HCT116 (cell line): ENCODE measurements at regions not wholly inside any gene's neighbourhood (a gene's known extent, or its start where the extent isn't known, plus 50 kb on each side); places are given as distances from the start of the nearest gene placed in this dataset.

ENCODE experiments used
- ATAC-seq: fragments of 200-7000 bp; cut with Tn5 transposase; 2 replicates; pipeline ENCODE4 v1.9.1; 2020; ENCODE audit warnings: mild to moderate bottlenecking, moderate library complexity
- BruUV-seq: library from RNA; stranded (reverse); fragments of 400-500 nt; replicated peaks from 2 replicates; lab custom pipeline; 2021; lab: Mats Ljungman, UMichigan
- CTCF ChIA-PET: fragments of 300-600 bp; sonication (Branson Sonifier 250); formaldehyde crosslinking; loops from one replicate; lab custom pipeline; 2021; ENCODE audit warnings: antibody characterized with exemption; lab: Charles Lee
- POLR2A ChIA-PET: fragments of 300-600, 350-600 bp; sonication (Branson Sonifier 250); formaldehyde crosslinking; loops from one replicate; lab custom pipeline; 2021; ENCODE audit warnings: antibody characterized with exemption; lab: Charles Lee
- RAD21 ChIA-PET, 2 experiments: fragments of 300-600 bp; sonication (Branson Sonifier 250); formaldehyde crosslinking; loops; one replicate each; lab custom pipeline; 2023; ENCODE audit warnings: low total read pairs in 2 of 2; ENCODE audit not compliant: uncharacterized antibody in 2 of 2, unreplicated experiment in 2 of 2, low non-redundant PET in 1 of 2; lab: Charles Lee
- DNase-seq: peaks from one replicate; pipeline ENCODE4 v3.0.0-alpha.2; 2010; ENCODE audit warnings: low read depth, low spot score
- H2AFZ ChIP-seq: fragments of 200-600 bp; shearing (Covaris generic), sonication (generic); 2 replicates; pipeline ENCODE4 v1.6.1; 2017; ENCODE audit warnings: low read depth, mixed run types, mixed read lengths, antibody characterized with exemption, low read length; ENCODE audit not compliant: poor library complexity, severe bottlenecking
- H3K27ac ChIP-seq: 2 replicates; pipeline ENCODE4 v1.5.1; 2012; ENCODE audit warnings: low read depth, low read length
- H3K27me3 ChIP-seq: fragments of 200-600 bp; sonication (generic); 2 replicates; pipeline ENCODE4 v1.6.1; 2016; ENCODE audit warnings: mixed run types, low read length, mixed read lengths; ENCODE audit not compliant: insufficient read depth
- H3K36me3 ChIP-seq, 2 experiments: fragments of 200-500 bp in 1 of 2; fragments of 200-600 bp in 1 of 2; sonication (Bioruptor generic) in 1 of 2; sonication (generic) in 1 of 2; 2 replicates each; pipeline versions ENCODE4 v1.5.1 to v1.6.1; 2014 to 2016; ENCODE audit warnings: low read length in 2 of 2, inconsistent platforms in 1 of 2, mixed read lengths in 1 of 2, mixed run types in 1 of 2; ENCODE audit not compliant: insufficient read depth in 2 of 2, control insufficient read depth in 1 of 2
- H3K4me1 ChIP-seq, 2 experiments: fragments of 200-600 bp in 1 of 2; sonication (generic) in 1 of 2; 2 replicates each; pipeline versions ENCODE4 v1.5.1 to v1.6.1; 2012 to 2017; ENCODE audit warnings: low read length in 2 of 2, inconsistent platforms in 1 of 2, mild to moderate bottlenecking in 1 of 2, mixed read lengths in 1 of 2, mixed run types in 1 of 2, moderate library complexity in 1 of 2; ENCODE audit not compliant: insufficient read depth in 2 of 2, control insufficient read depth in 1 of 2
- H3K4me2 ChIP-seq: fragments of 200-600 bp; sonication (generic); 2 replicates; pipeline ENCODE4 v1.6.1; 2017; ENCODE audit warnings: mixed run types, low read length, mixed read lengths
- H3K4me3 ChIP-seq, 2 experiments: fragments of 200-600 bp in 1 of 2; sonication (generic) in 1 of 2; replicated peaks in 1 of 2; 2 replicates each; pipeline ENCODE4 v1.5.1; 2011 to 2016; ENCODE audit warnings: low read length in 2 of 2, control low read depth in 1 of 2, low read depth in 1 of 2, mild to moderate bottlenecking in 1 of 2, mixed read lengths in 1 of 2, mixed run types in 1 of 2
- H3K79me2 ChIP-seq: fragments of 200-600 bp; sonication (generic); 2 replicates; pipeline ENCODE4 v1.6.1; 2017; ENCODE audit warnings: mild to moderate bottlenecking, mixed run types, low read length, moderate library complexity, mixed read lengths; ENCODE audit not compliant: insufficient read depth
- H3K9ac ChIP-seq: fragments of 200-600 bp; sonication (generic); 2 replicates; pipeline ENCODE4 v1.6.1; 2016; ENCODE audit warnings: low read length, mixed read lengths
- H3K9me2 ChIP-seq: fragments of 200-600 bp; sonication (generic), shearing (Covaris generic); 2 replicates; pipeline ENCODE4 v1.6.1; 2017; ENCODE audit warnings: mixed run types, mild to moderate bottlenecking, moderate library complexity; ENCODE audit not compliant: insufficient read depth
- H3K9me3 ChIP-seq, 2 experiments: fragments of 200-500 bp in 1 of 2; fragments of 200-600 bp in 1 of 2; sonication (Bioruptor generic) in 1 of 2; sonication (generic) in 1 of 2; 2 replicates each; pipeline ENCODE4 v1.6.1; 2014 to 2017; ENCODE audit warnings: low read length in 2 of 2, mixed read lengths in 2 of 2, inconsistent platforms in 1 of 2, low read depth in 1 of 2, mild to moderate bottlenecking in 1 of 2, mixed run types in 1 of 2, moderate library complexity in 1 of 2; ENCODE audit not compliant: control insufficient read depth in 1 of 2, insufficient read depth in 1 of 2
- H4K20me1 ChIP-seq: fragments of 200-600 bp; sonication (generic), shearing (Covaris generic); 2 replicates; pipeline ENCODE4 v1.6.1; 2017; ENCODE audit warnings: mixed run types, mild to moderate bottlenecking, moderate library complexity; ENCODE audit not compliant: insufficient read depth
- ATF3 ChIP-seq: IDR thresholded peaks from 2 replicates; pipeline ENCODE4 v1.6.1; 2012
- CBX3 ChIP-seq: IDR thresholded peaks from 2 replicates; pipeline ENCODE4 v1.6.1; 2012; ENCODE audit warnings: low read depth
- ELF1 ChIP-seq: IDR thresholded peaks from 2 replicates; pipeline ENCODE4 v1.6.1; 2012; ENCODE audit warnings: low read depth, borderline replicate concordance
- EZH2phosphoT487 ChIP-seq: fragments of 200-600 bp; IDR thresholded peaks from 2 replicates; pipeline ENCODE4 v1.6.1; 2018; ENCODE audit warnings: antibody characterized with exemption, borderline replicate concordance
- FOSL1 ChIP-seq: IDR thresholded peaks from 2 replicates; pipeline ENCODE4 v1.6.1; 2012; ENCODE audit warnings: low read depth
- POLR2A ChIP-seq: IDR thresholded peaks from 2 replicates; pipeline ENCODE4 v1.7.0; 2011; ENCODE audit warnings: borderline replicate concordance; ENCODE audit not compliant: insufficient read depth, insufficient read length; ENCODE audit errors: extremely low read depth
- RAD21 ChIP-seq: IDR thresholded peaks from 2 replicates; pipeline ENCODE4 v1.6.1; 2012; ENCODE audit warnings: low read depth, mild to moderate bottlenecking
- REST ChIP-seq: IDR thresholded peaks from 2 replicates; pipeline ENCODE4 v1.6.1; 2012; ENCODE audit warnings: low read depth
- SIN3A ChIP-seq: IDR thresholded peaks from 2 replicates; pipeline ENCODE4 v1.6.1; 2012; ENCODE audit warnings: low read depth
- SP1 ChIP-seq: IDR thresholded peaks from 2 replicates; pipeline ENCODE4 v1.6.1; 2012; ENCODE audit warnings: low read depth
- TCF7L2 ChIP-seq: IDR thresholded peaks from 2 replicates; pipeline ENCODE4 v1.7.0; 2011; ENCODE audit warnings: borderline replicate concordance, inconsistent platforms; ENCODE audit not compliant: insufficient read depth, insufficient read length; ENCODE audit errors: extremely low read depth
- YY1 ChIP-seq: IDR thresholded peaks from 2 replicates; pipeline ENCODE4 v1.6.1; 2011; ENCODE audit warnings: low read length, low read depth, moderate library complexity, mild to moderate bottlenecking; ENCODE audit not compliant: insufficient replicate concordance; ENCODE audit errors: extremely low read depth
- ZBTB33 ChIP-seq: IDR thresholded peaks from 2 replicates; pipeline ENCODE4 v1.6.1; 2011; ENCODE audit warnings: mild to moderate bottlenecking, low read length, moderate library complexity; ENCODE audit not compliant: insufficient replicate concordance; ENCODE audit errors: extremely low read depth
- ZFX ChIP-seq: fragments of 450-650 bp; IDR thresholded peaks from 2 replicates; pipeline ENCODE4 v1.6.1; 2017
- ZNF274 ChIP-seq: fragments of 200-500 bp; sonication (Bioruptor generic); IDR thresholded peaks from 2 replicates; pipeline ENCODE4 v1.6.1; 2014; ENCODE audit warnings: mild to moderate bottlenecking, low read depth, low read length, inconsistent platforms
- intact Hi-C: fragments of 100-400 bp; cut with micrococcal nuclease; formaldehyde crosslinking; loops from 2 replicates; pipeline ENCODE4 v1.10.0; 2022

GRCh38 chr12:87305481-87305880 lies 723.7 kb downstream of the C12orf50 start:
- H3K4me1 ChIP-seq: no peaks in the 10 kb centered on the region
- H3K79me2 ChIP-seq: no peaks in the 10 kb centered on the region
- H3K9me3 ChIP-seq: no peaks in the 10 kb centered on the region
- H3K4me3 ChIP-seq: no peak overlapping the region
- intact Hi-C loops: no loop called here
- no peak overlapping the region for H3K27ac ChIP-seq
- H4K20me1 ChIP-seq: no peaks in the 10 kb centered on the region
- CTCF ChIA-PET: no interaction called here
- ATAC-seq: no peak
- DNase-seq: no peak
- no peaks in the 10 kb centered on the region for H3K36me3 ChIP-seq
- POLR2A ChIA-PET: no interaction called here
- H3K9me2 ChIP-seq: no peaks in the 10 kb centered on the region
- no peak for TF ChIP-seq SP1
- no peak for TF ChIP-seq YY1
- TF ChIP-seq RAD21: no peak
- no peak for TF ChIP-seq ATF3
- TF ChIP-seq POLR2A: no peak
- TF ChIP-seq ZNF274: no peak
- no peak for TF ChIP-seq CBX3
- no peak for TF ChIP-seq ZBTB33
- no peak for TF ChIP-seq EZH2phosphoT487
- no peak for TF ChIP-seq ZFX
- TF ChIP-seq TCF7L2: no peak
- TF ChIP-seq FOSL1: no peak
- no peak for TF ChIP-seq SIN3A
- no peak for TF ChIP-seq ELF1
- no peak for TF ChIP-seq REST
- H2AFZ ChIP-seq: peak overlapping the region; percentile 59
- no peak overlapping the region for H3K4me2 ChIP-seq
- no TSS peak for BruUV-seq
- no peak overlapping the region for H3K9ac ChIP-seq
- RAD21 ChIA-PET: no interaction called here
- H3K27me3 ChIP-seq: no peaks in the 10 kb centered on the region
